ENCODE measurements at regions not wholly inside any gene's neighbourhood (a gene's known extent, or its start where the extent isn't known, plus 50 kb on each side); places are given as distances from the start of the nearest gene placed in this dataset.

DNA sequence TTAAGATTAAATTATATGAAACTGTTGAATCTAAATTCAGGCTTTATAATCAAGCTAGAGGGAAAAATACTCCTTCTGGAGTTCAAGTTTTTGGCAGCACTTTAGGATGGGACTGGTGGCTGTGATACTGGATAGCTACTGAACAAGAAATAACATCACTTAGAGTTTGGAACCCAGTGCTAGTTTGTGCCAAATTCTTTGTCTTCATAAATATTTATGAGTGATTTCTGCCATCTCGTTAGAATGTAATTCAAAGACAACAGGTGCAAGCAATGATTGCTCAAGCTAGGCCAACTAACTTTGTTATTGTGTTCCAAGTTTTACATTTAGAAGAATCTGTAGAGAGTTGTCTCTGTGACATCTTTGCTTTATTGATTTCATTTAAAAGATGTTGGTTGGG is 417.9 kb downstream of the FAT4 start:
- DNase-seq (ENCODE audit: low read depth, low spot score): no peak
- no peak overlapping the region for H3K9ac ChIP-seq (ENCODE audit: insufficient read length, low read depth)
- H3K27me3 ChIP-seq (ENCODE audit: insufficient read depth, insufficient read length): no peaks in the 10 kb centered on the region
- H3K4me1 ChIP-seq (ENCODE audit: insufficient read depth, insufficient read length): peaks cover 3% of the 10 kb centered on the region
- H3K9me3 ChIP-seq (ENCODE audit: insufficient read depth, low read length): no peaks in the 10 kb centered on the region
- no peaks in the 10 kb centered on the region for H3K36me3 ChIP-seq (ENCODE audit: insufficient read depth, insufficient read length, low read length)
- TF ChIP-seq SUZ12 (IDR thresholded peaks at IDR 0.05; ENCODE audit: extremely low read depth, insufficient read depth, insufficient read length) (no peak), ZNF274 (IDR thresholded peaks at IDR 0.05; ENCODE audit: low read depth, low read length) (no peak), YY1 (IDR thresholded peaks at IDR 0.05; ENCODE audit: insufficient read depth, insufficient read length) (no peak)
- no peak overlapping the region for H3K4me3 ChIP-seq (ENCODE audit: insufficient read length, low read depth)

DNA sequence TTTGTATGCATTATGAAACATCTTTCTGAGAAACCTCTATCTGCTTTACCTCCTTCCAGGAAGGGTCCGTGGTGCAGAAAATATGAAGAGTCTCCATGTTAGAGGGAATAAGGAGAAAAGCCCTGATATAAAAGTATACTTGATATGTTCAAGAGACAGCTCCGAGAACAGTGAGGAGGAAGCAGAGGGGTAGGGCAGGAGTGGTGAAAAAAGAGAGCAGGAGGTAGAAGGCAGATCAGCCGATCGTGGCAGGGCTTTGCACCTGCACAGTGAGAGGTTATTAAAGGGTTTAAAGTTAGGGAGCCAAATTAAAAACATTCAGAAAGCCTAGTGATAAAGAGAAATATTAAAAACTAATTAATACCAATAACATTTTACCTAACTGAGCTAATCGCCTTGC is 419.7 kb downstream of the FAT4 start:
- no peaks in the 10 kb centered on the region for H3K9me3 ChIP-seq (ENCODE audit: insufficient read depth, low read length)
- no peaks in the 10 kb centered on the region for H3K4me1 ChIP-seq (ENCODE audit: insufficient read depth, insufficient read length)
- H3K9ac ChIP-seq (ENCODE audit: insufficient read length, low read depth): no peak overlapping the region
- DNase-seq (ENCODE audit: low read depth, low spot score): no peak
- no peak overlapping the region for H3K4me3 ChIP-seq (ENCODE audit: insufficient read length, low read depth)
- no peak for TF ChIP-seq SUZ12 (IDR thresholded peaks at IDR 0.05; ENCODE audit: extremely low read depth, insufficient read depth, insufficient read length)
- no peak for TF ChIP-seq ZNF274 (IDR thresholded peaks at IDR 0.05; ENCODE audit: low read depth, low read length)
- TF ChIP-seq YY1 (IDR thresholded peaks at IDR 0.05; ENCODE audit: insufficient read depth, insufficient read length): no peak
- H3K27me3 ChIP-seq (ENCODE audit: insufficient read depth, insufficient read length): no peaks in the 10 kb centered on the region
- H3K36me3 ChIP-seq (ENCODE audit: insufficient read depth, insufficient read length, low read length): no peaks in the 10 kb centered on the region

DNA sequence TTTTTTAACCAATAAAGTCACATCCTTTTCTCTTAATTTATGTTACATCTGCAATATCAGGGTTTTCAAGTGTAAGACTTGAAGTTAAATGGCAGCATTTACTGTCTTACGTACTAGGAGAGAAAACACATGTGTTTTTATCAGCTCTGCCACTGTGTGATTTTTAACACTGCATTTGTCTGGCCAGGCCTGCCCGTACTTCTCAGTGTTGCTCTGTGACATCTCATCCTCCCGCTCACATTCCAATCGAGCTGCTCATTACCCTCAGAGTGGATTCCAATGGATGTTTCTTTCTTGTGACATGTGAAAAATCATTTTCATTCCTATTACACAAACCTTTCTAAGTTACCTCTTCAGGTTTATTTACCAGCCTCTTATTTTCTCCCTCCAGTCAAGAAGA is 420.3 kb downstream of the FAT4 start:
- no peak for DNase-seq (ENCODE audit: low read depth, low spot score)
- Histone ChIP-seq H3K9ac (ENCODE audit: insufficient read length, low read depth) (no peak overlapping the region), H3K4me1 (ENCODE audit: insufficient read depth, insufficient read length) (no peaks in the 10 kb centered on the region), H3K9me3 (ENCODE audit: insufficient read depth, low read length) (no peaks in the 10 kb centered on the region), H3K36me3 (ENCODE audit: insufficient read depth, insufficient read length, low read length) (no peaks in the 10 kb centered on the region), H3K4me3 (ENCODE audit: insufficient read length, low read depth) (no peak overlapping the region), H3K27me3 (ENCODE audit: insufficient read depth, insufficient read length) (no peaks in the 10 kb centered on the region)
- TF ChIP-seq YY1 (IDR thresholded peaks at IDR 0.05; ENCODE audit: insufficient read depth, insufficient read length): no peak

DNA sequence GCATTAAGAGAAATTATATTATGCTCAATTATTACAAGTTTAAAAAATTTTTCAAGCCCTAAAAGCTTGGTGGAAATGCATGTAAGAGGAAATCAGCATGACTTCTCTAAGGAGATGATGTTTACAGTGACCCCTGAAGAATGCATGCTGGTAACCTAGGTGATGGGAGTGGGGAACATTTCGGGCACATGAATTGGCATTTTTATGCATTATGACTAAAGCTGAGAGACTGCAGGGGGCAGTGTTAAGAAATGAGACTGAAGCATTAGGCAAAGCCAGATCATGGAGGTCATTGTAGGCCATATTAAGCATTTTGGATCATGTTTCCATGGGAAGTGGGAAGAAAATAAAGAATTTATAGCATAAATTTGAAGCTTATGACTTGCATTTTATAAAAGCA is 421.3 kb downstream of the FAT4 start:
- Histone ChIP-seq H3K27me3 (ENCODE audit: insufficient read depth, insufficient read length) (no peaks in the 10 kb centered on the region), H3K9me3 (ENCODE audit: insufficient read depth, low read length) (no peaks in the 10 kb centered on the region), H3K4me3 (ENCODE audit: insufficient read length, low read depth) (no peak overlapping the region), H3K9ac (ENCODE audit: insufficient read length, low read depth) (no peak overlapping the region), H3K36me3 (ENCODE audit: insufficient read depth, insufficient read length, low read length) (no peaks in the 10 kb centered on the region), H3K4me1 (ENCODE audit: insufficient read depth, insufficient read length) (no peaks in the 10 kb centered on the region)
- TF ChIP-seq SUZ12 (IDR thresholded peaks at IDR 0.05; ENCODE audit: extremely low read depth, insufficient read depth, insufficient read length) (no peak), YY1 (IDR thresholded peaks at IDR 0.05; ENCODE audit: insufficient read depth, insufficient read length) (no peak), ZNF274 (IDR thresholded peaks at IDR 0.05; ENCODE audit: low read depth, low read length) (no peak)
- DNase-seq (ENCODE audit: low read depth, low spot score): no peak

DNA sequence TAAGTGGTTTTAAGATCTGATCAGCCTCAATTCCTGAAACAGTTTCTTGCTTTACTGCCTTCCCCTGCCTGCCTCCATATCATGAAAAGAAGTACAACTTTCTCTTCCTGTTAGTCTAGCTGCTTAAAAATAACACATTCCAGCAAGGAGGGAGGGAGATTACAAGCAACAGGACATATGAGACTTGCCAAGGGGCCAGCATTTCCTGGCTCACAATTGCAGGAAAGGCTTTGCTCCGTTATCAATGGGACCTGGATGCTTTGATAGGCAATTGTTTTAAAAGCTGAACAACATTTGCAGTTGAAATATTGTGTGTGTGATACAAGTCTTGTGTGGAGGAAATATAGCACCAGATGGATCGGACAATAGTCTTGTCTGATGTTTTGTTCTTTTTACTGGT is 425.0 kb downstream of the FAT4 start:
- Histone ChIP-seq H3K36me3 (ENCODE audit: insufficient read depth, insufficient read length, low read length) (no peaks in the 10 kb centered on the region), H3K27me3 (ENCODE audit: insufficient read depth, insufficient read length) (no peaks in the 10 kb centered on the region), H3K9me3 (ENCODE audit: insufficient read depth, low read length) (peaks cover 4% of the 10 kb centered on the region; the same call in 1 of the 2 replicates), H3K4me3 (ENCODE audit: insufficient read length, low read depth) (no peak overlapping the region), H3K4me1 (ENCODE audit: insufficient read depth, insufficient read length) (no peaks in the 10 kb centered on the region), H3K9ac (ENCODE audit: insufficient read length, low read depth) (no peak overlapping the region)
- TF ChIP-seq SUZ12 (IDR thresholded peaks at IDR 0.05; ENCODE audit: extremely low read depth, insufficient read depth, insufficient read length): no peak
- no peak for DNase-seq (ENCODE audit: low read depth, low spot score)

DNA sequence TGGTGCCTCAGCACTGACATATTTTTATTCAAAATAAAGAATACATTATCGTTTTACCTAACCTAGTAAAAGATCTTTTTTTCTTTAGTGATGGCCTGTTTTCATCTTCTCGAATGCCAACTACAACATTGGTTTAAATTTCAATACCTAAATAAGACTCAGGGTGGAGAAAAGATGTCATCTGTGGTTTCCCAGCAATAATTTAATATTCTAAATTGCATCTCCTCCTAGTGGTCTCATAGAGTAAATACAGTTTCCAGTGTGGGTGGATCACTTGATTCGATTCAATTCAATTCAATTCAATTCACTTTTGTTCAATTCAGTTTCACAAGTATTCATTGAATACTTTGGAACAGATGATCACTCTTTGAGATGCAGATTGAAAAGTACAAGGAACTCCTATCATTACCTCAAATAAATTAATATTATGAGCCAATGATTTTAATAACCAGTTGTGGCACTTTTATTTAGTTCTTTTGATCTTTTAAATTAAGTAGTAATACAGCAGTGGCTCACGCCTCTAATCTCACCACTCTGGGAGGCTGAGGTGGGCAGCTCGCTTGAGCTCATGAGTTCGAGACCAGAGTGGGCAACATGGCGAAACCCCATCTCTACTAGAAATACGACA is 427.2 kb downstream of the FAT4 start:
- H3K4me1 ChIP-seq (ENCODE audit: insufficient read depth, insufficient read length): no peaks in the 10 kb centered on the region
- H3K9ac ChIP-seq (ENCODE audit: insufficient read length, low read depth): no peak overlapping the region
- H3K9me3 ChIP-seq (ENCODE audit: insufficient read depth, low read length): peaks cover 13% of the 10 kb centered on the region; the same call in 1 of the 2 replicates
- no peak for DNase-seq (ENCODE audit: low read depth, low spot score)
- TF ChIP-seq YY1 (IDR thresholded peaks at IDR 0.05; ENCODE audit: insufficient read depth, insufficient read length) (no peak), ZNF274 (IDR thresholded peaks at IDR 0.05; ENCODE audit: low read depth, low read length) (no peak), SUZ12 (IDR thresholded peaks at IDR 0.05; ENCODE audit: extremely low read depth, insufficient read depth, insufficient read length) (no peak)
- H3K4me3 ChIP-seq (ENCODE audit: insufficient read length, low read depth): no peak overlapping the region
- no peaks in the 10 kb centered on the region for H3K36me3 ChIP-seq (ENCODE audit: insufficient read depth, insufficient read length, low read length)
- no peaks in the 10 kb centered on the region for H3K27me3 ChIP-seq (ENCODE audit: insufficient read depth, insufficient read length)

DNA sequence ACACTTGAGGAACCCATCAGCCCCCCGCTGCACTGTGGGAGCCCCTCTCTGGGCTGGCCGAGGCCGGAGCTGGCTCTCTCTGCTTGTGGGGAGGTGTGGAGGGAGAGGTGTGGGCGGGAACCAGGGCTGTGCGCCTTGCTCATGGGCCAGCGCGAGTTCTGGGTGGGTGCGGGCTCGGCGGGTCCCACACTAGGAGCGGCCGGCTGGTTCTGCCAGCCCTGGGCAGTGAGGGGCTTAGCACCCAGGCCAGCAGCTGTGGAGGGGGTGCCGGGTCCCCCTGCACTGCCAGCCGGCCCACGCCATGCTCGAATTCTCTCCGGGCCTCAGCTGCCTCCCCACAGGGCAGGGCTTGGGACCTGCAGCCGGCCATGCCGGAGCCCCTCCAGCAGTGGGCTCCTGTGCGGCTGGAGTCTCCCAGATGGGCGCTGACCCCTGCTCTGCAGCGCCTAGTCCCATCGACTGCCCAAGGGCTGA is 430.2 kb downstream of the FAT4 start:
- Histone ChIP-seq H3K4me3 (ENCODE audit: insufficient read length, low read depth) (no peak overlapping the region), H3K36me3 (ENCODE audit: insufficient read depth, insufficient read length, low read length) (no peaks in the 10 kb centered on the region), H3K27me3 (ENCODE audit: insufficient read depth, insufficient read length) (no peaks in the 10 kb centered on the region), H3K4me1 (ENCODE audit: insufficient read depth, insufficient read length) (no peaks in the 10 kb centered on the region), H3K9ac (ENCODE audit: insufficient read length, low read depth) (no peak overlapping the region), H3K9me3 (ENCODE audit: insufficient read depth, low read length) (peaks cover 13% of the 10 kb centered on the region; the same call in 1 of the 2 replicates)
- DNase-seq (ENCODE audit: low read depth, low spot score): no peak
- TF ChIP-seq YY1 (IDR thresholded peaks at IDR 0.05; ENCODE audit: insufficient read depth, insufficient read length) (no peak), SUZ12 (IDR thresholded peaks at IDR 0.05; ENCODE audit: extremely low read depth, insufficient read depth, insufficient read length) (no peak), ZNF274 (IDR thresholded peaks at IDR 0.05; ENCODE audit: low read depth, low read length) (no peak)
